GM23338 (cell line): ENCODE measurements at regions not wholly inside any gene's neighbourhood (a gene's known extent, or its start where the extent isn't known, plus 50 kb on each side); places are given as distances from the start of the nearest gene placed in this dataset.

Experiments used
- ATAC-seq: fragments of 200-7000 bp; cut with Tn5 transposase; 3 replicates; pipeline ENCODE4 v1.9.1; 2020
- DNase-seq: peaks from one replicate; pipeline ENCODE4 v3.0.0-alpha.2; 2015; ENCODE audit warnings: low spot score
- H2AFZ ChIP-seq: fragments of 200-600 bp; sonication (generic); 2 replicates; pipeline ENCODE4 v1.8.0; 2016; ENCODE audit warnings: antibody characterized with exemption, mild to moderate bottlenecking, moderate library complexity
- H3F3A ChIP-seq: fragments of 200-600 bp; sonication (generic); replicated peaks from 2 replicates; pipeline ENCODE4 v1.8.0; 2017; ENCODE audit warnings: antibody characterized with exemption, mixed run types, low read depth
- H3K27ac ChIP-seq: fragments of 200-600 bp; sonication (generic); 2 replicates; pipeline ENCODE4 v1.6.1; 2016; ENCODE audit warnings: low read depth
- H3K27me3 ChIP-seq: fragments of 200-600 bp; sonication (generic); 2 replicates; pipeline ENCODE4 v1.8.0; 2016; ENCODE audit warnings: mild to moderate bottlenecking, mixed run types, moderate library complexity; ENCODE audit not compliant: insufficient read depth
- H3K36me3 ChIP-seq: fragments of 200-600 bp; sonication (generic); 2 replicates; pipeline ENCODE4 v1.8.0; 2016; ENCODE audit warnings: mild to moderate bottlenecking; ENCODE audit not compliant: insufficient read depth
- H3K4me1 ChIP-seq: fragments of 200-600 bp; sonication (generic); 2 replicates; pipeline ENCODE4 v1.8.0; 2016; ENCODE audit warnings: mild to moderate bottlenecking, moderate library complexity; ENCODE audit not compliant: insufficient read depth
- H3K4me2 ChIP-seq: fragments of 200-600 bp; sonication (generic); 2 replicates; pipeline ENCODE4 v1.7.1; 2017; ENCODE audit warnings: mixed run types
- H3K4me3 ChIP-seq: fragments of 200-600 bp; sonication (generic); 2 replicates; pipeline ENCODE4 v1.6.1; 2016; ENCODE audit warnings: mixed run types
- H3K79me2 ChIP-seq: fragments of 200-600 bp; sonication (generic); replicated peaks from 2 replicates; pipeline ENCODE4 v1.8.0; 2017; ENCODE audit warnings: mild to moderate bottlenecking; ENCODE audit not compliant: insufficient read depth
- H3K9me2 ChIP-seq: fragments of 200-600 bp; sonication (generic); 2 replicates; pipeline ENCODE4 v1.8.0; 2017; ENCODE audit not compliant: insufficient read depth
- H4K20me1 ChIP-seq: fragments of 200-600 bp; sonication (generic); replicated peaks from 2 replicates; pipeline ENCODE4 v1.8.0; 2017; ENCODE audit warnings: mild to moderate bottlenecking; ENCODE audit not compliant: insufficient read depth
- H3K27ac Mint-ChIP-seq: 2 replicates; pipeline ENCODE4 v1.8.0; 2020; ENCODE audit warnings: inconsistent platforms, mild to moderate bottlenecking, moderate library complexity, mixed read lengths
- H3K27me3 Mint-ChIP-seq: 3 replicates; pipeline ENCODE4 v1.8.0; 2022; ENCODE audit warnings: low read depth, mild to moderate bottlenecking, moderate library complexity, mixed read lengths, inconsistent platforms; ENCODE audit not compliant: insufficient read depth, poor library complexity
- H3K36me3 Mint-ChIP-seq: 3 replicates; pipeline ENCODE4 v1.8.0; 2021; ENCODE audit warnings: low read depth, mild to moderate bottlenecking, inconsistent platforms, moderate library complexity, mixed read lengths
- H3K4me1 Mint-ChIP-seq: 3 replicates; pipeline ENCODE4 v1.8.0; 2020; ENCODE audit warnings: mild to moderate bottlenecking, inconsistent platforms, mixed read lengths
- H3K4me3 Mint-ChIP-seq: 3 replicates; pipeline ENCODE4 v1.8.0; 2021; ENCODE audit warnings: moderate library complexity, mild to moderate bottlenecking, inconsistent platforms, mixed read lengths
- H3K9me3 Mint-ChIP-seq: 3 replicates; pipeline ENCODE4 v1.8.0; 2020; ENCODE audit warnings: moderate library complexity, mild to moderate bottlenecking, inconsistent platforms, mixed read lengths
- CREB1 ChIP-seq: fragments of 250-450 bp; sonication (Bioruptor Pico); IDR thresholded peaks from 2 replicates; pipeline ENCODE4 v1.5.0; 2020; ENCODE audit warnings: low read depth, mild to moderate bottlenecking, moderate library complexity
- CTCF ChIP-seq, 2 experiments: fragments of 200-600 bp in 1 of 2; sonication (generic) in 1 of 2; conservative IDR thresholded peaks; 2 replicates each; pipeline versions ENCODE4 v1.5.1 to v1.6.1; 2016 to 2017; ENCODE audit warnings: antibody characterized with exemption in 2 of 2, low read depth in 2 of 2, mild to moderate bottlenecking in 2 of 2, moderate library complexity in 1 of 2
- ETS1 ChIP-seq: IDR thresholded peaks from 2 replicates; pipeline ENCODE4 v1.6.1; 2016; ENCODE audit warnings: antibody characterized with exemption
- EZH2 ChIP-seq: fragments of 200-600 bp; sonication (generic); IDR thresholded peaks from one replicate; pipeline ENCODE4 v1.8.0; 2017; ENCODE audit warnings: antibody characterized with exemption, mild to moderate bottlenecking, low read depth; ENCODE audit not compliant: unreplicated experiment
- EZH2phosphoT487 ChIP-seq: fragments of 200-600 bp; sonication (generic); IDR thresholded peaks from one replicate; pipeline ENCODE4 v1.8.1; 2018; ENCODE audit warnings: antibody characterized with exemption; ENCODE audit not compliant: unreplicated experiment
- JUNB ChIP-seq: IDR thresholded peaks from one replicate; pipeline ENCODE4 v1.6.1; 2016; ENCODE audit warnings: antibody characterized with exemption; ENCODE audit not compliant: unreplicated experiment
- NANOG ChIP-seq: IDR thresholded peaks from 2 replicates; pipeline ENCODE4 v1.6.1; 2016; ENCODE audit warnings: antibody characterized with exemption, borderline replicate concordance
- POLR2AphosphoS5 ChIP-seq: IDR thresholded peaks from 2 replicates; pipeline ENCODE4 v1.6.1; 2016; ENCODE audit warnings: antibody characterized with exemption, low read depth
- REST ChIP-seq: IDR thresholded peaks from one replicate; pipeline ENCODE4 v1.6.1; 2018; ENCODE audit warnings: antibody characterized with exemption; ENCODE audit not compliant: unreplicated experiment
- STAT1 ChIP-seq: IDR thresholded peaks from one replicate; pipeline ENCODE4 v1.6.1; 2016; ENCODE audit warnings: antibody characterized with exemption; ENCODE audit not compliant: unreplicated experiment
- ZNF114 ChIP-seq: fragments of 250-450 bp; sonication (Bioruptor Pico); IDR thresholded peaks from 2 replicates; pipeline ENCODE4 v1.5.0; 2020; ENCODE audit warnings: mild to moderate bottlenecking, moderate library complexity
- ZNF331 ChIP-seq: fragments of 250-450 bp; sonication (Bioruptor Pico); IDR thresholded peaks from 2 replicates; pipeline ENCODE4 v1.5.0; 2020; ENCODE audit warnings: low read depth, mild to moderate bottlenecking, moderate library complexity
- ZNF462 ChIP-seq: fragments of 250-450 bp; sonication (Bioruptor Pico); IDR thresholded peaks from 2 replicates; pipeline ENCODE4 v1.5.0; 2020; ENCODE audit warnings: mild to moderate bottlenecking, moderate library complexity

- no peaks in the 10 kb centered on the region for H3K4me1 Mint-ChIP-seq
- Histone ChIP-seq H4K20me1 (no peaks in the 10 kb centered on the region), H3K27me3 (no peaks in the 10 kb centered on the region), H3K9me2 (no peaks in the 10 kb centered on the region), H3K79me2 (no peaks in the 10 kb centered on the region), H3K4me2 (no peak overlapping the region), H3K4me3 (no peak overlapping the region), H2AFZ (no peak overlapping the region), H3F3A (no peaks in the 10 kb centered on the region), H3K27ac (no peak overlapping the region), H3K4me1 (no peaks in the 10 kb centered on the region), H3K36me3 (no peaks in the 10 kb centered on the region; the same call in 1 of the 2 replicates)
- no peaks in the 10 kb centered on the region for H3K27me3 Mint-ChIP-seq
- no peak overlapping the region for H3K27ac Mint-ChIP-seq
- TF ChIP-seq ZNF114: no peak
- no peak for TF ChIP-seq STAT1
- TF ChIP-seq ZNF331 (CRISPR knock-in tag): no peak
- no peak for TF ChIP-seq ETS1
- no peak for TF ChIP-seq REST
- no peak for TF ChIP-seq EZH2phosphoT487
- TF ChIP-seq EZH2: no peak
- TF ChIP-seq ZNF462: no peak
- TF ChIP-seq CTCF (conservative IDR thresholded peaks at IDR 0.05; ENCODE audit: low read depth in 2 of 2): no peak
- TF ChIP-seq POLR2AphosphoS5: no peak
- no peak for TF ChIP-seq CREB1 (CRISPR knock-in tag)
- TF ChIP-seq NANOG: no peak
- TF ChIP-seq JUNB: no peak
- ATAC-seq (no peak), DNase-seq (no peak)
- peaks cover 2% of the 10 kb centered on the region; the same call in 1 of the 3 replicates for H3K9me3 Mint-ChIP-seq
- H3K4me3 Mint-ChIP-seq: no peak overlapping the region
- H3K36me3 Mint-ChIP-seq: no peaks in the 10 kb centered on the region
Measured at GRCh38 chr5:99865159-99865558, 670.0 kb upstream of the FAM174A start.
